OCI-LY3 (cell line): ENCODE measurements at regions not wholly inside any gene's neighbourhood (a gene's known extent, or its start where the extent isn't known, plus 50 kb on each side); places are given as distances from the start of the nearest gene placed in this dataset.
"Not testable (repeated sequence)": the region's sequence is repeated elsewhere in the genome, so short reads cannot be mapped to it uniquely, and the experiment has no call there.

Source experiments
- H2AFZ ChIP-seq: fragments of 200-600, 300-600 bp; shearing (Covaris generic); 2 replicates; pipeline ENCODE4 v1.6.0; 2014; ENCODE audit warnings: antibody characterized with exemption, low read depth, low read length
- H3K27ac ChIP-seq: fragments of 200-600, 300-600 bp; sonication (generic); 2 replicates; pipeline ENCODE4 v1.5.1; 2014; ENCODE audit warnings: mild to moderate bottlenecking, low read length, moderate library complexity, mixed read lengths
- H3K27me3 ChIP-seq: fragments of 200-600, 300-600 bp; sonication (generic); 2 replicates; pipeline ENCODE4 v1.6.1; 2014; ENCODE audit warnings: low read depth, low read length, mixed read lengths
- H3K36me3 ChIP-seq: fragments of 200-600, 300-600 bp; sonication (generic); replicated peaks from 2 replicates; pipeline ENCODE3; 2014; ENCODE audit warnings: low read depth, low read length, mixed read lengths
- H3K4me1 ChIP-seq: fragments of 300-600, 200-600 bp; sonication (generic); 2 replicates; pipeline ENCODE4 v1.6.1; 2014; ENCODE audit warnings: low read length, mixed read lengths
- H3K4me2 ChIP-seq: fragments of 200-600, 300-600 bp; sonication (generic); 2 replicates; pipeline ENCODE4 v1.6.1; 2014; ENCODE audit warnings: low read length, mixed read lengths
- H3K4me3 ChIP-seq: fragments of 300-600, 200-600 bp; sonication (generic); 2 replicates; pipeline ENCODE4 v1.5.1; 2014; ENCODE audit warnings: antibody characterized with exemption, mild to moderate bottlenecking, low read length, moderate library complexity
- H3K79me2 ChIP-seq: fragments of 300-600, 200-600 bp; shearing (Covaris generic); 2 replicates; pipeline ENCODE4 v1.6.1; 2014; ENCODE audit warnings: mild to moderate bottlenecking, low read length, mixed read lengths
- H3K9ac ChIP-seq: fragments of 300-600, 200-600 bp; shearing (Covaris generic); 2 replicates; pipeline ENCODE4 v1.6.0; 2014; ENCODE audit warnings: mild to moderate bottlenecking, low read length, moderate library complexity
- H3K9me3 ChIP-seq: fragments of 200-600, 300-600 bp; shearing (Covaris generic); 2 replicates; pipeline ENCODE4 v1.6.1; 2014; ENCODE audit warnings: low read length, mixed read lengths; ENCODE audit not compliant: insufficient read depth
- H4K20me1 ChIP-seq: fragments of 200-600, 300-600 bp; sonication (generic); 2 replicates; pipeline ENCODE4 v1.6.1; 2016; ENCODE audit warnings: low read length, mixed read lengths; ENCODE audit not compliant: insufficient read depth
- CTCF ChIP-seq: fragments of 200-600, 300-600 bp; sonication (generic); IDR thresholded peaks from 2 replicates; pipeline ENCODE4 v1.5.1; 2014; ENCODE audit warnings: antibody characterized with exemption, low read length, low read depth
- EZH2phosphoT487 ChIP-seq: fragments of 200-600 bp; shearing (Covaris generic); IDR thresholded peaks from 2 replicates; pipeline ENCODE4 v1.6.1; 2018; ENCODE audit warnings: antibody characterized with exemption, mixed run types, low read depth

GRCh38 chr3:190970560-190970959 lies 108.1 kb upstream of the GMNC start:
- H3K27me3 ChIP-seq, result no peaks in the 10 kb centered on the region
- H2AFZ ChIP-seq, result no peak overlapping the region
- no peaks in the 10 kb centered on the region for H3K36me3 ChIP-seq
- no peak overlapping the region for H3K27ac ChIP-seq
- H3K4me3 ChIP-seq, result no peak overlapping the region
- H3K9me3 ChIP-seq, result no peaks in the 10 kb centered on the region
- no peak overlapping the region for H3K9ac ChIP-seq
- H4K20me1 ChIP-seq, result no peaks in the 10 kb centered on the region
- TF ChIP-seq EZH2phosphoT487 (no peak), CTCF (no peak)
- no peaks in the 10 kb centered on the region for H3K4me1 ChIP-seq
- no peak overlapping the region for H3K4me2 ChIP-seq
- no peaks in the 10 kb centered on the region for H3K79me2 ChIP-seq

GRCh38 chr3:190968616-190969015 lies 106.1 kb upstream of the GMNC start:
- no peaks in the 10 kb centered on the region for H3K9me3 ChIP-seq

GRCh38 chr3:190964931-190965330 lies 102.4 kb upstream of the GMNC start:
- not testable (repeated sequence) for H3K4me3 ChIP-seq, H3K9ac ChIP-seq, H3K79me2 ChIP-seq, H2AFZ ChIP-seq, H3K36me3 ChIP-seq, H4K20me1 ChIP-seq, H3K4me2 ChIP-seq, H3K27ac ChIP-seq, H3K9me3 ChIP-seq, H3K4me1 ChIP-seq, H3K27me3 ChIP-seq

More at GRCh38 chr3:190968616-190969015, 106.1 kb upstream of the GMNC start:
- Histone ChIP-seq H3K27me3 (no peaks in the 10 kb centered on the region), H3K9ac (no peak overlapping the region), H3K4me3 (no peak overlapping the region), H2AFZ (no peak overlapping the region), H3K4me2 (no peak overlapping the region), H3K36me3 (no peaks in the 10 kb centered on the region), H3K27ac (no peak overlapping the region), H3K79me2 (no peaks in the 10 kb centered on the region), H3K4me1 (peaks cover 3% of the 10 kb centered on the region; the same call in 1 of the 2 replicates), H4K20me1 (no peaks in the 10 kb centered on the region)
- TF ChIP-seq EZH2phosphoT487 (no peak), CTCF (no peak)

- Histone ChIP-seq H4K20me1 (no peaks in the 10 kb centered on the region), H3K27me3 (no peaks in the 10 kb centered on the region), H2AFZ (no peak overlapping the region), H3K9ac (no peak overlapping the region), H3K36me3 (no peaks in the 10 kb centered on the region), H3K27ac (no peak overlapping the region), H3K4me1 (peaks cover 4% of the 10 kb centered on the region; the same call in 1 of the 2 replicates), H3K4me2 (no peak overlapping the region), H3K79me2 (no peaks in the 10 kb centered on the region), H3K9me3 (no peaks in the 10 kb centered on the region), H3K4me3 (no peak overlapping the region)
- TF ChIP-seq EZH2phosphoT487 (no peak), CTCF (no peak)
These were observed 96.6 kb upstream of the GMNC start for GRCh38 chr3:190959077-190959476.
